ENCODE measurements at regions not wholly inside any gene's neighbourhood (a gene's known extent, or its start where the extent isn't known, plus 50 kb on each side); places are given as distances from the start of the nearest gene placed in this dataset.
"Not testable (repeated sequence)": the region's sequence is repeated elsewhere in the genome, so short reads cannot be mapped to it uniquely, and the experiment has no call there.

GRCh38 chr11:44388828-44389657, 79.1 kb upstream of the ALX4 start:
- no peak for FAIRE-seq

GRCh38 chr11:44389963-44390605, 80.1 kb upstream of the ALX4 start:
- no peak for FAIRE-seq

GRCh38 chr11:44391004-44391403, 81.1 kb upstream of the ALX4 start:
- not testable (repeated sequence) for FAIRE-seq

DNA sequence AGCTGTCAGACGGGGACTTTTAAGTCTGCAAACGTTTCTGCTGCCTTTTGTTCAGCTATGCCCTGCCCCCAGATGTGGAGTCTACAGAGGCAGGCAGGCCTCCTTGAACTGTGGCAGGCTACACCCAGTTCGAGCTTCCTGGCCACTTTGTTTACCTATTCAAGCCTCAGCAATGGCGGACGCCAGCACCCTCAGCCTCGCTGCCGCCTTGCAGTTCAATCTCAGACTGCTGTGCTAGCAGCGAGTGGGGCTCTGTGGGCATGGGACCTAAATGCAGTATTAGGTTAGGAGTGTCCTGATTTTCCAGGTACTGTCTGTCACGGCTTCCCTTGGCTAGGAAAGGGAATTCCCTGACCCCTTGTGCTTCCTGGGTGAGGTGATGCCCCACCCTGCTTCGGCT, 86.8 kb upstream of the ALX4 start:
- FAIRE-seq, result not testable (repeated sequence)

DNA sequence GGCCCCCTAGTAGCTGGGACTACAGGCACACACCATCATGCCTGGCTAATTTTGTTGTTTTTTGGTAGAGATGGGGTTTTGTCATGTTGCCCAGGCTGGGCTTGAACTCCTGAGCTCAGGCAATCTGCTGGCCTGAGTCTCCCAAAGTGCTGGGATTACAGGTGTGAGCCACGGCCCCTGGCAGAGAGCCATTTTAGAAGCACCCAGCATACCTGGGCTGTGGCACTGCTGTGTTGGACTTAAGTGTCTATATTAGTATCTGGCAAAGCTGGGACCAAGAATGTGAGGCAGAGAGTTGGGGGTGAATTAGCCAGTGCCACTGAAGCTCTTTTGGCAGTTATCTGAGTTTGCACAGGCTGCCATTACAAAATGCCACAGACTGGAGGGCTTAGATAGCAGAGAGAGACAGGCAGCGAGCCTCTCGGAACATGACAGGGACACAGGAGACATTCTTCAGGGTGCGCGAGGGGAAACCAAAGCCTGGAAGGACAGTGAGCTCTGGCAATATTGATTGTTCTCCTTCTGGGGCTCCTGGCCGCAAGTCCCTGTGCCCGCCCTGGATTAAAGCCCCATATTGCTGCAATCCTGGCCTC, 87.7 kb upstream of the ALX4 start:
- FAIRE-seq, result no peak

DNA sequence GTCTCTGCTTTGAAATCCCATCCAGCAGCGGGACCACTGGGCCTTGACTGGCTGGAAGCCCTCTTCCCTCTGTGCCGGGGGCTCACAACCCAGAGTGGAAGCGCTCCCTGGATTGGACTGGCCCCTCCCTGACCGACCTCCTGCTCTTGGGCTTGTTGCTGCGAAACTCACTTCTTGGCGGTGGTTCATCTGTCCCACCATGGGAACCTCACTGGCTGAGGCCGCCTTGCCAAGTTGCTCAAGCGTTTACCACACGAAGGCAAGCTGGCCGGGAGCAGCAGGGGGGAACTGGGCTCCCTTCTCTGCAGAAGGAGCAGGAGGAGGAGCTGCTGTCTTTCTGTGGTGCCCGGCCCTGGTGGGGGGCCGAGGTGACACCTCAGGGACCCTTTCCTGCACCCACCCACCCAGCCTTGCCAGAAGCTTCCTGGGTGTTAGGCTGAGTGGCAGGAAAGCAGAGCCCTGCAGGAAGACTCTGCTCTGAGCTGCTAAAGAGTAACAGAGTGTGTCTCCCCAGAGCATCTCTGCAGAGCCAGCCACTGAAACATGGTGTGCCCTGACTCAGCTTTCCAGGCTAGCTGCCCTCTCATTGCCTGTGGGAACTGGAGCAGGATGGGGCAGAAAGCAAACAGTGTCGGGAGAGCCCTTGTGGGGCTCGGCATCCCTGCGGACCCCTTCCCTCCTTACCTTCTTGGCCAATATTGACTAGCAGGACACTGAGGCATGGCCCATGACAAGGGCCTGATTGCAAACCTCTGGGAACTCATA, 88.5 kb upstream of the ALX4 start:
- FAIRE-seq, result no peak

- no peak for FAIRE-seq
Observed at GRCh38 chr11:44399968-44400367, 90.0 kb upstream of the ALX4 start.

DNA sequence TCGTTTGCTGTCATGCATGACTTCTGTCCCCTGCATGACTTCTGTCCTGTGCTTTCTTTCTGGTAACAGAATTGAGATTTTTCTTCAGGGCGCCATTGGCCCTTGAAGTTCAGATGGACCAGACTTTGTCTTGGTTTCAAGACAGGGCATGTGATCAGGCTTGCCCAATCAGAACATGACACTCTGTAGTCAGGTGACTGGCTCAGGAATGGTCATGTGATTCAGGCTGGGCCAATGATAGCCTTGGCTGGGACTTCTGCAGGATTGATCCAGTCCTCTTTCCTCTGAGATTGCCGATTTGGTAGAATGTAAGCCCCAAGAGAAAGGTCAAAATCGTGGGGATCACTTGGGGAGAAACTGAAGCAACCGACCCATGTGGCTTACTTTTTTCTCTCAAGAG, 90.5 kb upstream of the ALX4 start:
- no peak for FAIRE-seq

- no peak for FAIRE-seq
Observed at GRCh38 chr11:44402466-44403075, 92.6 kb upstream of the ALX4 start.

DNA sequence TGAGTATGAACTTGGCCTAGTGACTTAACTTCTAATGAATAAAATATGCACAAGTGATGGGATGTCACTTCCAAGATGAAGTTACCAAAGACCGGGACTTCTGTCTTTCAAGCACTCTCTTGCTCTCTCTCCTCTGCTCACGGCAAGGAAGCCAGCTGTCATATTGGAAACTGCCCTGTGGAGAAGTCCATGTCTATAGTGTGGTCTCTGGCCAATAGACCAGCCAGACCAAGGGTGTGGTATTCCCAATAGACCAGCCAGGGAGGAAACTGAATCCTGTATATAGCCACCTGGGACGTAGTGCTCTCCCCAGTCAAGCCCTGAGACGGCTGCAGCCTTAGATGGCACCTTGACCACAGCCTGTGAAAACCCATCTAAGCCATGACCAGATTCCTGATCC, 93.2 kb upstream of the ALX4 start:
- FAIRE-seq, result no peak

GRCh38 chr11:44403587-44404273, 93.8 kb upstream of the ALX4 start:
- no peak for FAIRE-seq

- FAIRE-seq, result no peak
Observed at GRCh38 chr11:44404301-44404700, 94.4 kb upstream of the ALX4 start.

- no peak for FAIRE-seq
Observed at GRCh38 chr11:44404736-44405395, 94.9 kb upstream of the ALX4 start.

GRCh38 chr11:44407211-44407996, 97.5 kb upstream of the ALX4 start:
- no peak for FAIRE-seq

GRCh38 chr11:44408141-44408540, 98.2 kb upstream of the ALX4 start:
- FAIRE-seq, result no peak

- no peak for FAIRE-seq
Observed at GRCh38 chr11:44408711-44409470, 99.0 kb upstream of the ALX4 start.

DNA sequence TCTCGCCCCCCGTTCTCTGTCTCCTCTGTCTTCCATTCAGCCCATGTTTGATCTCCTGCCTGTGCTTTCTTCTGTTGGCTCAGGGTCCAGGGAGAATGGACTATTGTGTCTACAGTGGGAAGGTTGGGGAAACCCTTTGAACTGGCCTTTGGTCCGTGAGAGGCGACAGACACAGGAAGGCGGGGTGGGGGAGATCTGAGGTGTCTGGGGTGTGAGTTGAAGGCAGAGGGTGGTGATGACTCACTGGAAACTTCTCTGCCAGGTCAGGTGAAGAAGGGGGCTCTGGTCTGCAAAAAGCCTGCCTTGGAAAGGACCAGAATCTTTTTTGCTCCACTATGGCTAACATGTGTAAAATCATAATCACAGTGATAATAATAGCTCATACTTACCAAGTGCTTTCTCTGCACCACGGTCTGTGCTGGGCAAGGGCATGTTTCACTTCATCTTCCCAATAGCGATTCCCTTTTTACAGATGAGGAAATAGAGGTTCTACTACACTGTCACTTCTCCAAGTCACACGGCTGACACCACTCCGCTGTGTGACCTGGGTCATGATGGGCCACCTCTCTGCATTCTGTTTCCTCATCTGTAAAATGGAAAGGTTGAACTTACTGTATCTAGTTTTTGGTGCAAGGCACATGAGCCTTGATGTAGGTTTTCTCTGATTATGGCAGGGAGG, 99.8 kb upstream of the ALX4 start:
- FAIRE-seq, result no peak

GRCh38 chr11:44416776-44417175, 106.8 kb upstream of the ALX4 start:
- no peak for FAIRE-seq

GRCh38 chr11:44417731-44418455, 108.0 kb upstream of the ALX4 start:
- no peak for FAIRE-seq

Measured in TTC549 (cell line).